GM18520 (cell line): ENCODE measurements at regions not wholly inside any gene's neighbourhood (a gene's known extent, or its start where the extent isn't known, plus 50 kb on each side); places are given as distances from the start of the nearest gene placed in this dataset.

Experiments
- ATAC-seq: cut with Tn5 transposase; IDR thresholded peaks from one replicate; pipeline ENCODE4 v1.9.1; 2021; ENCODE audit not compliant: unreplicated experiment

DNA sequence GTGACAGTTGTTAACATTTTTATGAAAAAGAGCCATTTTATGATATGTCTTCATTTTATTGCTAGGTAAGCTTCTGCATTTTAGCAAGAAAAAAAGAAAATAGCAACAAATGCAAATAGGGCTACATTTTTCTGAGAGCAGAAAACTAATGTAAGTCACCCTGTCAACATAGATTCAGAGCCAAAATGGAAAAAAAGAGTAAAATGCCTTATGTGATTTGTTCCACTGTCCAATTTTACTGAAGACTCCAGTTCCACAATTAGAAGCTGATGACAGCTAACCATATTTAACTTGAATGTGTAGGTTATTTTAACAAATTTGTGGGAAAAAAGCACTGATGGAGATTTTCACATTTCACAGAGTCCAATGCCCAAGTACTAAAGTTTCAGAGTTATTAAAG is 772.3 kb downstream of the FAT4 start:
- no peak for ATAC-seq

DNA sequence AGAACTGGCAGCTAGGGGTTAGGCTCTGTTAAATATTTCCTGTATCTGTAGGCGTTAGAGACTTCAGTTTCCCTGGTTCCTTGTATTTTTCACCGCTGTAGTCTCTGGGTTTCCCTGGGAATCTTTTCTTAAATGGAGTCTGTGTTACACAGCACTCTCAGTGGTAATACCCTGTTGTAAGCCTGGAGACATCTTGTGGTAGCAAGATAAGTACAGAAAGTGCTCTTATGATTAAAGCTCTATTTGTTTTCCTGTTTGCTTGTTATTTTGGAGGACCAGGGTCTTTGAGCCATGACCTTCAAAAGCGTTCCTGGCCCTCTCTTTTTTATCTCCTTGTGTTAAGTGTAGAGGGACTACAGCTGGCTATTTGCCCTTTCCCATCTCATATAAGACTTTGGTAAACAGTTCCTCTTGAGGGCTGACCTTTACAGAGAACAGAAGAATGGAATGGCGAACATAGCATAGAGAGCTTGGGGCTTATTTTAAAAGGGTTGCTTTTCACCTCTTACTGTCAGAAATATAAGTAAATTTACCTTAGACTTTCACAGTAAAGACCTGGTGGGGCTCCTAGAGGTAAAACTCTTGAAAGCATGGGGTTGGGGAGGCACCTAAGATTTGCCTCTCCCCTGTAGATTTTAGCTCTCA is 782.5 kb downstream of the FAT4 start:
- no peak for ATAC-seq

DNA sequence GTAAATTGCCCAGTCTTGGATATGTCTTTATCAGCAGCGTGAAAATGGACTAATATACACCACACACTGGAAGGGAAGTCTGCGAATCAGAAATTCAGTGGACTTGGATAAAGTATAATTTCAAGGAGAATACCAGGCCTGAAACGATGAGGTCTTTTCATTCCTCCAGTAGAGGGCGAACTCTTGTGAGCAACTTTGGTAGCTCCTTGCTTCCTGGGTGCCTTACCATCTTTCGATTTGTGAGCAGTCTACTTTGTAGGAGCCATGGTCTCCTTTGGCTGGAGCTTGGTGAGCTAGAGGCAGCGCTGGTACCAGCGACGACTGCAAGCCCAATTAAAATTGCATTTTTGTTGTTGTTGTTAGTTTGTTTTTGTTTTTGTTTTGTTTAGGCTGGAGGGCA is 791.9 kb downstream of the FAT4 start:
- ATAC-seq, result no peak

GRCh38 chr4:126109836-126110235 is 795.1 kb downstream of the FAT4 start:
- ATAC-seq, result no peak

DNA sequence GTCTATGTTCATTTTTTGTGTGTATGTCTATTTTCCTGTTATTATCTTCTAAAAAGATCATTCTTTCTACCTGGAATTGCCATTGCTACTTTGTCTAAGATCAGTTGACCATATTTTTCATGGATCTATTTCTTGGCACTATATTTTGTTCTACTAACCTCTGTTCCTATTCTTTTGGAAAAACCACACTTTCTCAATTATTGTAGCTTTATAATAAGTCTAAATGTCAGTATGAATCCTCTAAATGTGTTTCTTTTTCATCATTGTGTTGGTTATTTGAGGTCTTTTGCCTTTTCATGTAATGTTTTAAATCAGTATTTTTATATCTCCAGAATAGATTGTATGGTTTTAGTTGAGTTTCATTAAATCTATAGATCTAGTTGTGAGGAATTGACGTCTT is 798.3 kb downstream of the FAT4 start:
- no peak for ATAC-seq

DNA sequence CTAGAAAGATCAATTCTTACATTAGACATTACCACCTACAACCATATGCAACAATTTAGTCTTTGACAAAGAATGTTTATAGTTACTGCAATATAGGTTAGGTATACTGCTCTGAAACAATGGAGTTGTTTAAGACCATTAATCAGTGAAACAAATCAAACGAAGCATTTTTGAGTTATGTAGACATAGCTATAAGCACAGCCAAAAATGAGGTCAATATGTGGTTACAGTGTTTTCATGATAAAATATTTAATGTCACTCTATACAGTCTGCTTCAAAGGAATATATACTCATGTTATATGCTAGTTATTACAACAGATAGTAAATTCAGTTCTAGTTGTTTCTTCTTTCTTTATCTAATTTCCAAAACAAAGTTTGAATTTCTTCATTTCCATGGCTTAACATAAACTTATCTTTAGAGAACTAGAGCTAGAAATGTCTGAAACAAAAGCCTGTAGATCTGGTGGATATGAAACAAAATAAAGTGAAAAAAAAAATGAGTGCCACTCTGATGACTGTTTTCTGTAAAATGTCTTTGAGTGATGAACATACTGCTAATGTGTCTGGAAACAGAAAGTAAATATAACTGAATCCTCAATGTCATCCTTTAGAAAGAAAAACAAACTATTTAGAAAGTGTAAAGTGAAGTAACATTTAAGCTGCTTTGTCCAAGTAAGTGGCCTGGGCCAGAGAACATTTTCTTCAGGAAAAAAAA is 809.0 kb downstream of the FAT4 start:
- no peak for ATAC-seq

- ATAC-seq, result no peak
Measured at GRCh38 chr4:126124818-126125217, 810.1 kb downstream of the FAT4 start.

DNA sequence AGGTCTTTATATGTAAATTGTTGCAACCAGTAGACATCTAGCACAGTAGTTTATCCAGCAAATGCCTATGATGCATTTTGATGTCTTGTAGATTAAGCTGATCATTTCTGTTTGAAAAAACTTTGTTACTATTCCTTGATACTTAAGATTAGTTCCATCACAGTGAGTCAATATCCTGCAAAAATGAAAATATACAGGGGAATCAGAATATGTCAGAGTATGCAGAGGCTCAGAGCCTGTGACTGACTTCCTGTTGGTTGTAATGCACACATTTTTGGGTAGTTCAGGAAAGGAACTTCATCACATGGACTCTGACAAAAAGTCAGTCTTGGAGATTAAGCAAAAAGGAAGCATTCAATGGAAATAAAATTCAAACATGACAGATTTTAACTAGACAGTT is 815.5 kb downstream of the FAT4 start:
- no peak for ATAC-seq

DNA sequence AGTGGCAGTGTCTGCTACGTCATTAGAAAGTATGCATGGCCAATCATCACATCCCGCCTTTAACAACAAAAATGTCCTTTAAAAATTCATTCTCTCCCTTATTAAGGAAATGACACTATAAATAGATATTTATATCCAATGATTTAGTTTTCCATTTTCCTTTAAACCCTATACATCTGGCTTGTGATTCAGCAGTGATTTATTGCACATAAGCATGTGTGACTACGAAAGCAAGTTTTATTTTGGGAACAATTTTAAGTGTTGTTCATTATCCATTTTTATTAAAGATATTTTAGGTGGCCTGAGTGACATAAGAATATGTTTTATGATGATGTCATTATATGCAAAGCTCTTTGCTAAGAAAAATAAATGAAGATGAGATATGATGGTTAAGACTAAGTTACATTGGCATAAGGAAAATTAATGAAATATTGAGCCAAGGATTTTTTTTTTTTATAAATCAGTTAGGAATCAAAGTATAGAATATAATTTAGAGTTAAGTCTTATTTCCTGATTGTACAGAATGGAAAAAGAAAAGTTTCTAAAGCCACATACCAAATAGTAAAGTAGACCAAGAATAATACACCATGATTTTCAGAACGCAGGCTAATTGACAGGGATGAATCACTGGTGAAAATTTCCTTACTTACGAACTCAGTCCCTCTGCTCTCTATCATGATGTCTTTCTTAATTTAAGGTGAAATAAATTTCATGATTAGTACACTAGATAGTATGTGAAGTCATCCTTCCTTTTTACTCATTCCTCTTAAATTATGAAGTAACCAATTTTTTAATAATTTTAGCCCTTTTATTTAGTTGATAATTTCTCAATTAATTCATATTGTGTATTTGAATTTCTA is 822.4 kb downstream of the FAT4 start:
- ATAC-seq, result no peak

GRCh38 chr4:126137782-126138170 is 823.0 kb downstream of the FAT4 start:
- ATAC-seq, result no peak

DNA sequence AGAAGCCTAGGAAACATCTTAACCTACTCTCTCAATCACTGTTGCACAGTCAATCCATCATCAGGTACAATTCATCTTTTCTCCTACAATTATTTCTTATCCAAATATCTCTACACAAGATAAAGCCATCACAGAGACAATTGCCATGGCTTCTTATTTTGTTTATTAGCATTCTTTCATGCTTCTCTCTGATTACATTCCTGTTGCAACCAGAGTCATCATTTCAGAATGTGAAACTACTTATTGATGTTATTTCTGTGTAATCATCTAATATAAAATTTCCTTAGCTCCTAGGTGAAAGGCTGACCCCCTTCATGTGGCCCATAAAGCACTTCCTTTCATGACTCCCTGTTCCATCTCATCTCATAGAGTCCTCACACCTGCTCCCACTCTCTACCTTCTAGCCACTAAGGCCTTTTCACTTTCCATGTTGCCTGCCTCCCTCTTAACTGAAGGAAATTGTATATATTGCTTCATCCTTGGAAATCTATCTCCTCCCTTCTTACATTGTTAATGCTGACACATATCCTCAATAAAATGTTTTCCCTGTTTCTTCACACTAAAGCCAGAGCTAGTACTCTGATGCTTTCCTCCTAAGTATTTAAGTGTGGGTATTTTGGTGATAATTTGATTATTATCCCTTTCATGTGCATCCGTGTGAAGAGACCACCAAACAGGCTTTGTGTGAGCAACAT is 829.9 kb downstream of the FAT4 start:
- ATAC-seq, result no peak

GRCh38 chr4:126168484-126168883 is 853.7 kb downstream of the FAT4 start:
- no peak for ATAC-seq

- ATAC-seq, result no peak
Measured at GRCh38 chr4:126172126-126172525, 857.4 kb downstream of the FAT4 start.

GRCh38 chr4:126174627-126175026 is 859.9 kb downstream of the FAT4 start:
- ATAC-seq, result no peak

GRCh38 chr4:126180642-126181041 is 865.9 kb downstream of the FAT4 start:
- no peak for ATAC-seq

DNA sequence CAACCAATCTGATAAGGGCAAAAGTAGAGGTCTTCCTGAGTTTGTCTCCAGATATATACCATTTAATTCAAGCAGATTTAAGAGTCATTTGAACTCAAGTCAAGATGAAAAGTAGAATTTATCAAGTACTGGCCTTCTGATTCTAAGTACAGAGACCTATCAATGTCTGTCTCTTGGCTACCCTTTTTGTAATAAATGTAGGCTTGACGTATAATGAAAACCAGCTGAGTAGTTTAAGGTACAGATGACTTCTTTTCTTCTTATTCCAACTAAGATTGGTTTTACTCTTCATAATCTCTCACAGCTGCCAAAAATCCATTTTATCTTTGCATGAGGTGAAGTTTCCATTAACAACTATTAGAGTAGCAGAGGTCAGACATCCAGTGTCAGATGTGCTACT is 867.6 kb downstream of the FAT4 start:
- no peak for ATAC-seq

- no peak for ATAC-seq
Measured at GRCh38 chr4:126182786-126183185, 868.0 kb downstream of the FAT4 start.

- no peak for ATAC-seq
Measured at GRCh38 chr4:126183206-126183605, 868.5 kb downstream of the FAT4 start.

DNA sequence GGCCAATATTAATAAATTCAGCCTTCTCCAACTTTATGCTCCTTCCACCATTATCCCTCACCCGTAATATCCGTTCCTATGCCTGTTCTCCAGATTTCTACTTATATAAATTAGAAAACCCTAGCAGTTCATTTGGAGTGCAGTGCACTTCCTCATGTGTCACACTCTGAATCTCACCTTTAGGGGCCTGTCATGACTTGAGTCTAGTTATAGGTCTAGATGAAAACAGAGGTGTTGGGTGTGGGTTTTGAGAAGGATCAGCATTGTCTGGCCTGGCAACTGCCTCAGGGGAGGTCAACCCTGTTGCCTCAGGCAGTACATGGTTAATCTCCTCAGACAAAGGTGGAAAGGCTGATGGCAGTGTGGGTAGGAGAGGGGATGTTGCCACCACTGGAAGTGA is 876.8 kb downstream of the FAT4 start:
- ATAC-seq, result no peak

GRCh38 chr4:126192506-126192905 is 877.8 kb downstream of the FAT4 start:
- no peak for ATAC-seq
